Heart left ventricle (tissue), 16 donors: ENCODE measurements at regions not wholly inside any gene's neighbourhood (a gene's known extent, or its start where the extent isn't known, plus 50 kb on each side); places are given as distances from the start of the nearest gene placed in this dataset.

ENCODE experiments used
- ATAC-seq, 4 donors: fragments of 200-7000 bp; cut with Tn5 transposase; one replicate each; pipeline ENCODE4 v1.9.1; 2020 to 2022; ENCODE audit warnings: moderate library complexity in 4 of 4, mild to moderate bottlenecking in 3 of 4, moderate number of reproducible peaks in 1 of 4
- DNase-seq, 5 donors: peaks; one replicate each; pipeline ENCODE4 v3.0.0-alpha.2; 2020
- H3K27ac ChIP-seq, 12 donors: fragments of 200-600 bp; sonication (generic) in 4 of 12; one replicate each; pipeline versions ENCODE4 v1.5.0 to v1.8.0; 2016 to 2022; ENCODE audit warnings: mild to moderate bottlenecking in 2 of 12
- H3K27me3 ChIP-seq, 9 donors: fragments of 200-600 bp; sonication (generic) in 2 of 9; one replicate each; pipeline versions ENCODE4 v1.5.1 to v1.8.0; 2016 to 2022; ENCODE audit warnings: mild to moderate bottlenecking in 3 of 9
- H3K36me3 ChIP-seq, 9 donors: fragments of 200-600 bp; sonication (generic) in 2 of 9; one replicate each; pipeline versions ENCODE4 v1.5.0 to v1.8.0; 2018 to 2022; ENCODE audit warnings: mild to moderate bottlenecking in 2 of 9
- H3K4me1 ChIP-seq, 12 donors: fragments of 200-600 bp; sonication (generic) in 4 of 12; one replicate each; pipeline versions ENCODE4 v1.5.0 to v1.8.0; 2016 to 2022; ENCODE audit warnings: mild to moderate bottlenecking in 3 of 12
- H3K4me3 ChIP-seq, 12 donors: fragments of 200-600 bp; sonication (generic) in 4 of 12; one replicate each; pipeline versions ENCODE4 v1.5.0 to v1.8.0; 2017 to 2022; ENCODE audit warnings: mild to moderate bottlenecking in 9 of 12, moderate library complexity in 4 of 12
- H3K9me3 ChIP-seq, 12 donors: fragments of 200-600 bp; sonication (generic) in 4 of 12; one replicate each; pipeline versions ENCODE4 v1.5.0 to v1.8.0; 2016 to 2022; ENCODE audit warnings: mild to moderate bottlenecking in 1 of 12
- POLR2A ChIP-seq, 2 donors: fragments of 450-650 bp; IDR thresholded peaks; one replicate each; pipeline ENCODE4 v1.6.1; 2017; ENCODE audit warnings: antibody characterized with exemption in 2 of 2, mild to moderate bottlenecking in 2 of 2, moderate library complexity in 2 of 2
- WGBS, 4 donors: extraction: QIAGEN DNeasy Blood & Tissue Kit in 2 of 4; methylation state at CpG; one replicate each; pipeline versions ENCODE4 v1.1.5 to v1.1.7; 2013 to 2018; 5-methylcytosine and 5-hydroxymethylcytosine counted together
- intact Hi-C, 10 donors: fragments of 100-400 bp; cut with DNase I; formaldehyde crosslinking; loops; one replicate each; pipeline versions ENCODE4 v1.11.1 to v1.14.2; 2022
- TF ChIP-seq, protein P1 (sequence below), 12 donors: fragments of 200-600 bp; sonication (generic) in 4 of 12; IDR thresholded peaks; one replicate each; pipeline versions ENCODE4 v1.5.0 to v1.8.0; 2018 to 2022; ENCODE audit warnings: antibody characterized with exemption in 12 of 12, mild to moderate bottlenecking in 5 of 12
- donor health status: ischemic (EF 13 %, LVEDD 7.1; RV severe dilation, severe dysfunction).
- donor health status: healthy with polysubstance abuse.
- donor health status: DM: no; HTN: yes; CAD: no.
- donor health status: DM: no; HTN: no; CAD: no.
- donor health status: ischemic (EF 25% LVEDD 6.9; RV normal size, moderate dysfunction).
- donor health status: ischemic (EF 25% LVEDD 5.7; RV mildly dilated, moderate dysfunction).
- donor health status: healthy.
- donor health status: DM: yes; HTN: yes; CAD: no.
- donor health status: ischemic (EF 35%, LVEDD 5.7; RV mildly dilated, moderate dysfunction).
- donor health status: nonischemic (EF 11% LVEDD 7.7; RV severe dilation, severe dysfunction).
- donor health status: DM: yes; HTN: yes; CAD: no.
- donor health status: PGD.
- donor health status: ischemic (EF 29% LVEDD 5.4; RV normal size, mild dysfunction).
- donor health status: nonischemic (EF 23%, LVEDD 6.1; RV moderate dilation, normal function).

DNA sequence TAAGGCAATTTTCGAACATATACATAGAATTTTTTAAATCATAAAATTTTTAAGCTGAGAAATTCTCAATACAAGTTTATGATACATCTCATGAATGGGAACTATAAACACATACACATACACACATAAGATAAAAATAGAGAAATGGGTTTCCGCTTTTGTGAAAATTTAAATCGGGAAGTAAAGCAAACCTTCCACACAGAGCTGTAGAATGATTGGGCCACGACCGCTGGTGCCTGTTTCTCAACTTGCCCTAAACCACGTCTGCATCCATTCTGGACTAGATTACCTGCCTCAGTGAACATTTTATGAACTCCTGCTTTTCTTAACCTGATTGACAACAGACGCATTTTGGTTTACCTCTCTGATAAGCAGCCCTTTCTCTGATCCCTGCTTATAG is 264.4 kb downstream of the SKAP2 start:
- Histone ChIP-seq H3K4me3 (no peak overlapping the region), H3K36me3 (no peaks in the 10 kb centered on the region), H3K4me1 (no peaks in the 10 kb centered on the region), H3K27ac (no peak overlapping the region), H3K9me3 (no peaks in the 10 kb centered on the region), H3K27me3 (peaks cover 0 to 9% (median 0%) of the 10 kb centered on the region in 9 donors)
- DNase-seq, result no peak
- intact Hi-C loops, result no loop called here
- TF ChIP-seq, protein P1, sequence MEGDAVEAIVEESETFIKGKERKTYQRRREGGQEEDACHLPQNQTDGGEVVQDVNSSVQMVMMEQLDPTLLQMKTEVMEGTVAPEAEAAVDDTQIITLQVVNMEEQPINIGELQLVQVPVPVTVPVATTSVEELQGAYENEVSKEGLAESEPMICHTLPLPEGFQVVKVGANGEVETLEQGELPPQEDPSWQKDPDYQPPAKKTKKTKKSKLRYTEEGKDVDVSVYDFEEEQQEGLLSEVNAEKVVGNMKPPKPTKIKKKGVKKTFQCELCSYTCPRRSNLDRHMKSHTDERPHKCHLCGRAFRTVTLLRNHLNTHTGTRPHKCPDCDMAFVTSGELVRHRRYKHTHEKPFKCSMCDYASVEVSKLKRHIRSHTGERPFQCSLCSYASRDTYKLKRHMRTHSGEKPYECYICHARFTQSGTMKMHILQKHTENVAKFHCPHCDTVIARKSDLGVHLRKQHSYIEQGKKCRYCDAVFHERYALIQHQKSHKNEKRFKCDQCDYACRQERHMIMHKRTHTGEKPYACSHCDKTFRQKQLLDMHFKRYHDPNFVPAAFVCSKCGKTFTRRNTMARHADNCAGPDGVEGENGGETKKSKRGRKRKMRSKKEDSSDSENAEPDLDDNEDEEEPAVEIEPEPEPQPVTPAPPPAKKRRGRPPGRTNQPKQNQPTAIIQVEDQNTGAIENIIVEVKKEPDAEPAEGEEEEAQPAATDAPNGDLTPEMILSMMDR (IDR thresholded peaks at IDR 0.05), result no peak
- TF ChIP-seq POLR2A (IDR thresholded peaks at IDR 0.05), result no peak
- ATAC-seq, result no peak
- 85 to 91% (median 90%) methylated on average over 7 of the region's 7 CpGs for WGBS, 4 donors

DNA sequence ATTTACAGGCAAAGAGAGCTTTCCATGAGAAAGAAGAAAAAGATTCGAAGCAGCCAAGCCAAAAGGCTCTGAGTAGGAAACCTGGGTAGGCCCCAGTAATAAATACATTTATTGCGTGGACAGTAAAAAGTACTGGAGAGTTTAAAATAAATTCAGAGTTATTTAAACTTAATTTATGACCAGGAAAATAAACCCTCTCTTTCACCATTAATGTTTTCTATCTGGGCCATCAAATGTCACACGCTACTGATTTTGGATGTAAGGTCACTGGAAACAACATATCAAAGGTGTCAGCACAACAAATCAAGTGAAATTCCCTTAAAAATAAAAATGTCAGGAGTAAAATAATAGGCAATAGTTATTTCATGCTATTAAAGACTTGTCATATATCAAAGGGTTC is 264.0 kb downstream of the SKAP2 start:
- peaks cover 0 to 8% (median 0%) of the 10 kb centered on the region in 9 donors for H3K27me3 ChIP-seq
- no peak for ATAC-seq
- H3K36me3 ChIP-seq, result no peaks in the 10 kb centered on the region
- no peaks in the 10 kb centered on the region for H3K4me1 ChIP-seq
- H3K4me3 ChIP-seq, result no peak overlapping the region
- intact Hi-C loops, result no loop called here
- no peak for TF ChIP-seq POLR2A (IDR thresholded peaks at IDR 0.05)
- TF ChIP-seq, protein P1 (IDR thresholded peaks at IDR 0.05), result no peak
- 77 to 96% (median 87%) methylated on average over 3 of the region's 3 CpGs for WGBS, 4 donors
- no peak for DNase-seq
- H3K9me3 ChIP-seq, result no peaks in the 10 kb centered on the region
- no peak overlapping the region for H3K27ac ChIP-seq

DNA sequence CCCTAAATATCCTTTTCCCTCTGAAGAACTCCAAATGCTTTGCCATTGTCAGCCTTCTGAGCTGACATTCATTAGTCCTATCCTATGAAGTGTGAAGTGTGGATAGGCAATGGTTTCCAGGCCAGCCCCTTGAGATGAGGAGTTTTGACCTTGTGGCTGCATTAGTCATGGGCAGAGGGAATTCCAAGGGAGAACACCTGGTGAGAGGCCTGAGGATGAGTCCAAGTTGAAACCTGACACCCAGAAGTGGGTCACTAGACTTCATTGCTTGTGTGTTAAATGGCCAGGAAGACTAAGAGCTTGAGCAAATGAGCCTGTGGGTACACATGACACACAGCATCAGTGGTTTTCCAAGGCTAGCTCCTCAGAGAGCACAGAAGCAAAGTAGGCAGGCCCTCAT is 260.8 kb downstream of the SKAP2 start:
- no peak overlapping the region for H3K27ac ChIP-seq
- DNase-seq (no peak), ATAC-seq (no peak)
- intact Hi-C loops, result no loop called here
- H3K9me3 ChIP-seq, result no peaks in the 10 kb centered on the region
- TF ChIP-seq, protein P1 (IDR thresholded peaks at IDR 0.05), result no peak
- no peaks in the 10 kb centered on the region for H3K36me3 ChIP-seq
- no peak overlapping the region for H3K4me3 ChIP-seq
- H3K4me1 ChIP-seq, result no peaks in the 10 kb centered on the region
- H3K27me3 ChIP-seq, result peaks cover 0 to 3% (median 0%) of the 10 kb centered on the region in 9 donors

DNA sequence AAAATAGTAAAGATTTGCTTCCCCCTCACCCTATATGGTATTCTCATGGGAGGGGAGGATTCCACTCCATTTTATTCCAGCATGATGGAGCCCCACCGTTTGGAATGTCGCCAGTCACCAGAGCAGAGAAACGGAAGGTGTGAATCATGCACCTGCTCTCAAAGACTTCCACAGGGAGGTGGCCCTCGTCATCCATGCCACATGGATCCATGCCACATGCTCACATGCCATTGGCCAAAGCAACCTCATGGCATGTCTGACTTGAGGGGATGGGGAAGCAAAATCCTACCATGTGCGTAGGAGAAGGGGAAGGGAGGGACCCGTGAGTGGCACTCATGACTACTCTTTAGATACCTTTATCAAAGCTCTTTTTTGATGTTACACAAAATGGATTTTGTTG is 256.0 kb downstream of the SKAP2 start:
- no peak overlapping the region for H3K4me3 ChIP-seq
- no peaks in the 10 kb centered on the region for H3K4me1 ChIP-seq
- TF ChIP-seq, protein P1 (IDR thresholded peaks at IDR 0.05), result no peak
- no peak for TF ChIP-seq POLR2A (IDR thresholded peaks at IDR 0.05)
- intact Hi-C loops, result no loop called here
- no peaks in the 10 kb centered on the region for H3K27me3 ChIP-seq
- no peaks in the 10 kb centered on the region for H3K36me3 ChIP-seq
- DNase-seq (no peak), ATAC-seq (no peak)
- H3K27ac ChIP-seq, result no peak overlapping the region
- WGBS, 4 donors, result 78 to 85% (median 79%) methylated on average over 6 of the region's 6 CpGs
- no peaks in the 10 kb centered on the region for H3K9me3 ChIP-seq
